ENCODE measurements at regions not wholly inside any gene's neighbourhood (a gene's known extent, or its start where the extent isn't known, plus 50 kb on each side); places are given as distances from the start of the nearest gene placed in this dataset.

GRCh38 chr2:13284688-13285087, 568.0 kb downstream of the TRIB2 start:
- TF ChIP-seq CBFB (IDR thresholded peaks at IDR 0.05; ENCODE audit: low read depth) (no peak), EP300 (IDR thresholded peaks at IDR 0.05; ENCODE audit: borderline replicate concordance in 1 of 2, control insufficient read depth in 1 of 2, low read depth in 2 of 2, low read length in 2 of 2) (no peak), CEBPZ (IDR thresholded peaks at IDR 0.05; ENCODE audit: low read depth, low read length) (no peak), ZBTB33 (IDR thresholded peaks at IDR 0.05) (no peak), E2F4 (IDR thresholded peaks at IDR 0.05; ENCODE audit: low read depth, low read length) (no peak), CREB1 (IDR thresholded peaks at IDR 0.05; ENCODE audit: low read depth) (no peak), ELK1 (IDR thresholded peaks at IDR 0.05; ENCODE audit: low read depth, low read length) (no peak), CTCF (IDR thresholded peaks at IDR 0.05 in 2 of 3, conservative IDR thresholded peaks at IDR 0.05 in 1 of 3; ENCODE audit: control insufficient read depth in 2 of 3, extremely low read depth in 1 of 3, insufficient read depth in 1 of 3, low read depth in 3 of 3, low read length in 3 of 3) (no peak), MTA3 (IDR thresholded peaks at IDR 0.05; ENCODE audit: borderline replicate concordance, low read length) (no peak), CBX5 (IDR thresholded peaks at IDR 0.05; ENCODE audit: low read depth) (no peak), NFYB (IDR thresholded peaks at IDR 0.05; ENCODE audit: insufficient read depth, low read depth, low read length) (no peak), HCFC1 (IDR thresholded peaks at IDR 0.05; ENCODE audit: low read length) (no peak), SRF (IDR thresholded peaks at IDR 0.05; ENCODE audit: low read depth in 2 of 2, low read length in 2 of 2) (no peak)
